A549 (cell line): ENCODE measurements at regions not wholly inside any gene's neighbourhood (a gene's known extent, or its start where the extent isn't known, plus 50 kb on each side); places are given as distances from the start of the nearest gene placed in this dataset.

Experiments
- CBX2 ChIP-seq: fragments of 200-600 bp; sonication (generic); IDR thresholded peaks from 2 replicates; pipeline ENCODE4 v1.6.1; 2016; ENCODE audit warnings: low read depth, mild to moderate bottlenecking, borderline replicate concordance
- CBX8 ChIP-seq: fragments of 200-600 bp; sonication (generic); IDR thresholded peaks from 2 replicates; pipeline ENCODE4 v1.6.1; 2016
- CHD2 ChIP-seq: fragments of 150-350 bp; IDR thresholded peaks from 2 replicates; pipeline ENCODE4 v1.6.1; 2014; ENCODE audit warnings: low read length; ENCODE audit not compliant: partially characterized antibody
- EHMT2 ChIP-seq: fragments of 200-600 bp; sonication (generic); IDR thresholded peaks from 2 replicates; pipeline ENCODE4 v1.6.1; 2016; ENCODE audit warnings: antibody characterized with exemption, low read depth, mild to moderate bottlenecking, moderate library complexity
- EP300 ChIP-seq, 2 experiments: fragments of >200 bp; sonication (Bioruptor Twin); formaldehyde crosslinking; IDR thresholded peaks; 2 replicates in 1 of 2; 3 replicates in 1 of 2; pipeline ENCODE4 v1.6.1; 2016 to 2017
- FOSL2 ChIP-seq, 2 experiments: fragments of 450-650 bp in 1 of 2; fragments of >200 bp in 1 of 2; sonication (Bioruptor Twin) in 1 of 2; formaldehyde crosslinking; IDR thresholded peaks; 2 replicates each; pipeline versions ENCODE4 v1.5.0 to v1.6.1; 2016 to 2020; ENCODE audit warnings: mild to moderate bottlenecking in 1 of 2, moderate library complexity in 1 of 2
- MAZ ChIP-seq: fragments of 150-350 bp; IDR thresholded peaks from 2 replicates; pipeline ENCODE4 v1.6.1; 2014; ENCODE audit warnings: antibody characterized with exemption, low read depth, low read length, borderline replicate concordance
- POLR2A ChIP-seq: IDR thresholded peaks from 2 replicates; pipeline ENCODE4 v1.6.1; 2012; ENCODE audit warnings: mild to moderate bottlenecking, low read length
- POLR2AphosphoS2 ChIP-seq: conservative IDR thresholded peaks from 2 replicates; pipeline ENCODE4 v1.6.1; 2012; ENCODE audit warnings: low read length, improper control_type of control experiment, inconsistent platforms
- ZNF302 ChIP-seq: fragments of 250-450 bp; sonication (Bioruptor Pico); IDR thresholded peaks from 2 replicates; pipeline ENCODE4 v1.9.0; 2021; ENCODE audit warnings: inconsistent platforms, mild to moderate bottlenecking, moderate library complexity
- TF ChIP-seq, protein P1 (sequence below): fragments of >200 bp; sonication (Bioruptor Twin); formaldehyde crosslinking; IDR thresholded peaks from 3 replicates; pipeline ENCODE4 v1.5.1; 2016

GRCh38 chr20:11796026-11796425 is 121.7 kb upstream of the BTBD3 start:
- no peak for TF ChIP-seq POLR2A
- TF ChIP-seq, protein P1, sequence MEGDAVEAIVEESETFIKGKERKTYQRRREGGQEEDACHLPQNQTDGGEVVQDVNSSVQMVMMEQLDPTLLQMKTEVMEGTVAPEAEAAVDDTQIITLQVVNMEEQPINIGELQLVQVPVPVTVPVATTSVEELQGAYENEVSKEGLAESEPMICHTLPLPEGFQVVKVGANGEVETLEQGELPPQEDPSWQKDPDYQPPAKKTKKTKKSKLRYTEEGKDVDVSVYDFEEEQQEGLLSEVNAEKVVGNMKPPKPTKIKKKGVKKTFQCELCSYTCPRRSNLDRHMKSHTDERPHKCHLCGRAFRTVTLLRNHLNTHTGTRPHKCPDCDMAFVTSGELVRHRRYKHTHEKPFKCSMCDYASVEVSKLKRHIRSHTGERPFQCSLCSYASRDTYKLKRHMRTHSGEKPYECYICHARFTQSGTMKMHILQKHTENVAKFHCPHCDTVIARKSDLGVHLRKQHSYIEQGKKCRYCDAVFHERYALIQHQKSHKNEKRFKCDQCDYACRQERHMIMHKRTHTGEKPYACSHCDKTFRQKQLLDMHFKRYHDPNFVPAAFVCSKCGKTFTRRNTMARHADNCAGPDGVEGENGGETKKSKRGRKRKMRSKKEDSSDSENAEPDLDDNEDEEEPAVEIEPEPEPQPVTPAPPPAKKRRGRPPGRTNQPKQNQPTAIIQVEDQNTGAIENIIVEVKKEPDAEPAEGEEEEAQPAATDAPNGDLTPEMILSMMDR, result no peak
- TF ChIP-seq EP300 (IDR thresholded peaks at IDR 0.05), result no peak
- no peak for TF ChIP-seq EHMT2
- TF ChIP-seq MAZ, result no peak
- TF ChIP-seq ZNF302, result no peak
- no peak for TF ChIP-seq CHD2
- TF ChIP-seq CBX8, result no peak
- TF ChIP-seq FOSL2 (IDR thresholded peaks at IDR 0.05), result no peak
- no peak for TF ChIP-seq FOSL2 (CRISPR knock-in tag; IDR thresholded peaks at IDR 0.05)
- TF ChIP-seq POLR2AphosphoS2, result no peak
- no peak for TF ChIP-seq CBX2
